OCI-LY1 (cell line): ENCODE measurements at regions not wholly inside any gene's neighbourhood (a gene's known extent, or its start where the extent isn't known, plus 50 kb on each side); places are given as distances from the start of the nearest gene placed in this dataset.

Experiments
- H2AFZ ChIP-seq: fragments of 200-600 bp; sonication (generic), shearing (Covaris generic); 2 replicates; pipeline ENCODE4 v1.6.0; 2014; ENCODE audit warnings: antibody characterized with exemption, mild to moderate bottlenecking, low read length
- H3F3A ChIP-seq: fragments of 200-600 bp; sonication (generic), shearing (Covaris generic); 2 replicates; pipeline ENCODE4 v1.6.0; 2014; ENCODE audit warnings: mild to moderate bottlenecking, antibody characterized with exemption, low read length, moderate library complexity; ENCODE audit not compliant: insufficient read depth
- H3K27ac ChIP-seq: fragments of 200-600 bp; sonication (generic); 2 replicates; pipeline ENCODE4 v1.5.1; 2014; ENCODE audit warnings: low read length, mixed run types, mild to moderate bottlenecking, low read depth; ENCODE audit not compliant: poor library complexity, severe bottlenecking
- H3K27me3 ChIP-seq: fragments of 200-600 bp; sonication (generic); 2 replicates; pipeline ENCODE4 v1.6.0; 2014; ENCODE audit warnings: antibody characterized with exemption, mild to moderate bottlenecking, low read length, moderate library complexity; ENCODE audit not compliant: insufficient read depth
- H3K36me3 ChIP-seq: fragments of 200-600 bp; sonication (generic); 2 replicates; pipeline ENCODE4 v1.6.1; 2014; ENCODE audit warnings: mild to moderate bottlenecking, antibody characterized with exemption, low read length, moderate library complexity, mixed read lengths; ENCODE audit not compliant: insufficient read depth
- H3K4me1 ChIP-seq: fragments of 200-600 bp; sonication (generic); 2 replicates; pipeline ENCODE4 v1.5.1; 2014; ENCODE audit warnings: mild to moderate bottlenecking, low read length, moderate library complexity; ENCODE audit not compliant: insufficient read depth, severe bottlenecking
- H3K4me2 ChIP-seq: fragments of 200-600 bp; sonication (generic), shearing (Covaris generic); 2 replicates; pipeline ENCODE4 v1.6.1; 2014; ENCODE audit warnings: low read length
- H3K4me3 ChIP-seq: fragments of 200-600 bp; sonication (generic); 2 replicates; pipeline ENCODE4 v1.5.1; 2014; ENCODE audit warnings: low read length, low read depth, mild to moderate bottlenecking, mixed read lengths; ENCODE audit not compliant: poor library complexity, severe bottlenecking
- H3K79me2 ChIP-seq: fragments of 200-600 bp; shearing (Covaris generic); 2 replicates; pipeline ENCODE4 v1.6.1; 2016; ENCODE audit warnings: mixed run types, low read length, mixed read lengths; ENCODE audit not compliant: insufficient read depth
- H3K9ac ChIP-seq: fragments of 200-600 bp; sonication (generic), shearing (Covaris generic); 2 replicates; pipeline ENCODE4 v1.6.1; 2014; ENCODE audit warnings: mild to moderate bottlenecking, low read length, mixed read lengths
- H3K9me2 ChIP-seq: fragments of 200-600 bp; sonication (generic), shearing (Covaris generic); 2 replicates; pipeline ENCODE4 v1.6.1; 2014; ENCODE audit warnings: low read depth, mild to moderate bottlenecking, low read length, mixed read lengths
- H3K9me3 ChIP-seq: fragments of 200-600 bp; shearing (Covaris generic); 2 replicates; pipeline ENCODE4 v1.6.1; 2014; ENCODE audit warnings: low read length, mixed read lengths
- H4K20me1 ChIP-seq: fragments of 200-600 bp; sonication (generic), shearing (Covaris generic); 2 replicates; pipeline ENCODE4 v1.6.0; 2016; ENCODE audit warnings: mild to moderate bottlenecking, low read length; ENCODE audit not compliant: insufficient read depth
- EZH2 ChIP-seq: fragments of 200-600 bp; sonication (generic), shearing (Covaris generic); IDR thresholded peaks from 2 replicates; pipeline ENCODE4 v1.8.0; 2017; ENCODE audit warnings: borderline replicate concordance, mixed run types, mild to moderate bottlenecking, antibody characterized with exemption, low read length, moderate library complexity, mixed read lengths
- TF ChIP-seq, protein P1 (sequence below): fragments of 200-600 bp; sonication (generic), shearing (Covaris generic); IDR thresholded peaks from 2 replicates; pipeline ENCODE4 v1.5.1; 2017; ENCODE audit warnings: mild to moderate bottlenecking, antibody characterized with exemption, low read length, moderate library complexity, mixed read lengths

GRCh38 chr5:174524351-174524750 lies 200.0 kb upstream of the MSX2 start:
- Histone ChIP-seq H4K20me1 (no peaks in the 10 kb centered on the region), H3K9me2 (no peaks in the 10 kb centered on the region), H3K79me2 (no peaks in the 10 kb centered on the region), H2AFZ (no peak overlapping the region), H3K27ac (no peak overlapping the region), H3K4me3 (no peak overlapping the region), H3K9me3 (no peaks in the 10 kb centered on the region), H3K9ac (no peak overlapping the region), H3F3A (no peaks in the 10 kb centered on the region), H3K36me3 (no peaks in the 10 kb centered on the region), H3K4me1 (no peaks in the 10 kb centered on the region), H3K4me2 (no peak overlapping the region), H3K27me3 (no peaks in the 10 kb centered on the region)
- TF ChIP-seq, protein P1, sequence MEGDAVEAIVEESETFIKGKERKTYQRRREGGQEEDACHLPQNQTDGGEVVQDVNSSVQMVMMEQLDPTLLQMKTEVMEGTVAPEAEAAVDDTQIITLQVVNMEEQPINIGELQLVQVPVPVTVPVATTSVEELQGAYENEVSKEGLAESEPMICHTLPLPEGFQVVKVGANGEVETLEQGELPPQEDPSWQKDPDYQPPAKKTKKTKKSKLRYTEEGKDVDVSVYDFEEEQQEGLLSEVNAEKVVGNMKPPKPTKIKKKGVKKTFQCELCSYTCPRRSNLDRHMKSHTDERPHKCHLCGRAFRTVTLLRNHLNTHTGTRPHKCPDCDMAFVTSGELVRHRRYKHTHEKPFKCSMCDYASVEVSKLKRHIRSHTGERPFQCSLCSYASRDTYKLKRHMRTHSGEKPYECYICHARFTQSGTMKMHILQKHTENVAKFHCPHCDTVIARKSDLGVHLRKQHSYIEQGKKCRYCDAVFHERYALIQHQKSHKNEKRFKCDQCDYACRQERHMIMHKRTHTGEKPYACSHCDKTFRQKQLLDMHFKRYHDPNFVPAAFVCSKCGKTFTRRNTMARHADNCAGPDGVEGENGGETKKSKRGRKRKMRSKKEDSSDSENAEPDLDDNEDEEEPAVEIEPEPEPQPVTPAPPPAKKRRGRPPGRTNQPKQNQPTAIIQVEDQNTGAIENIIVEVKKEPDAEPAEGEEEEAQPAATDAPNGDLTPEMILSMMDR, result no peak
- no peak for TF ChIP-seq EZH2

- Histone ChIP-seq H3K9me2 (no peaks in the 10 kb centered on the region), H3K27me3 (no peaks in the 10 kb centered on the region), H2AFZ (no peak overlapping the region), H3K4me3 (no peak overlapping the region), H3K9ac (no peak overlapping the region), H3K36me3 (no peaks in the 10 kb centered on the region), H3K4me2 (no peak overlapping the region), H4K20me1 (no peaks in the 10 kb centered on the region), H3K4me1 (no peaks in the 10 kb centered on the region), H3K27ac (no peak overlapping the region), H3F3A (no peaks in the 10 kb centered on the region), H3K9me3 (no peaks in the 10 kb centered on the region), H3K79me2 (no peaks in the 10 kb centered on the region)
- TF ChIP-seq, protein P1, result no peak
- no peak for TF ChIP-seq EZH2
Measured at GRCh38 chr5:174526177-174526576, 198.2 kb upstream of the MSX2 start.

DNA sequence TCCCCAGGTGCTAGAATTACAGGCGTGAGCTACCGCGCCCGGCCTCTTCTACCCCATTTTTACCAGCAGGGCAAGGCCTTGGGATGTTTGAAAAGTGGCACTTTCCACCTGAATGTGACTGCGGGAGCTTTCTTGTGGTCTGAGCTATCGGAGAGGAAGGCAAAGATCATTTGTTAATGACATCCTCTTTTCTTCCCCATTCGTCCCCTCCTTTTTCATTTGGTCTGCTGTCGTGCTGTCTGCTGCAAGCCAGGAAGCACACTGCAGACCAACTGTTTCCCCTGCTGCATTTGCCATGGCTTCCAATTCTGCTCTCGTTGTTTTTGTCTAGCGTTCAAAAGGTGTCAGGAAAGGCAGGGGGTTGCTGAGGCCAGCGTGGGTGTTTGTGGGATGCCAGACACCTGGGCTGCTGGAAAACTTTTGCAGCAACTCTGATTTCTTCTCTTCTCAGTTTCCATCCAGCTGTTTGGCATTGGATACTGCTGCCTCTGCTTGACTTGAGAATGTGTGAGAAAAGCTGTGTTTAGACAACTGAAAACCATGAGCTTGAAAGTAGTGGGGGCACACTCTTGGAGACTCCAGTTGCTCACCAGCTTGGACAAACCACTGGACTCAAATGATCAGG lies 196.4 kb upstream of the MSX2 start:
- Histone ChIP-seq H3K27me3 (no peaks in the 10 kb centered on the region), H3K27ac (no peak overlapping the region), H3K4me2 (no peak overlapping the region), H3K9me2 (no peaks in the 10 kb centered on the region), H3K9ac (no peak overlapping the region), H4K20me1 (no peaks in the 10 kb centered on the region), H2AFZ (no peak overlapping the region), H3K9me3 (no peaks in the 10 kb centered on the region), H3F3A (no peaks in the 10 kb centered on the region), H3K4me3 (no peak overlapping the region), H3K4me1 (no peaks in the 10 kb centered on the region), H3K36me3 (no peaks in the 10 kb centered on the region), H3K79me2 (no peaks in the 10 kb centered on the region)
- TF ChIP-seq EZH2, result no peak
- TF ChIP-seq, protein P1, result no peak
